Activated B cell treated with CpG ODN at 0.5 μM for 24 hours (primary cell): ENCODE measurements at regions not wholly inside any gene's neighbourhood (a gene's known extent, or its start where the extent isn't known, plus 50 kb on each side); places are given as distances from the start of the nearest gene placed in this dataset.
A peak's percentile ranks its signal among the peaks of the same experiment; 100 is the strongest.

Experiments
- ATAC-seq: fragments of 200-7000 bp; cut with Tn5 transposase; one replicate; pipeline ENCODE4 v1.10.0; 2021; ENCODE audit warnings: low read depth, mild to moderate bottlenecking, moderate library complexity
- CTCF ChIA-PET: fragments of 350-600 bp; sonication (Branson Sonifier 250); formaldehyde crosslinking; loops from one replicate; lab custom pipeline; 2021; ENCODE audit warnings: antibody characterized with exemption; lab: Charles Lee
- POLR2A ChIA-PET: fragments of 350-600 bp; sonication (Branson Sonifier 250); formaldehyde crosslinking; loops from one replicate; lab custom pipeline; 2021; ENCODE audit warnings: antibody characterized with exemption; lab: Charles Lee
- DNase-seq: peaks from one replicate; pipeline ENCODE4 v3.0.0; 2022
- H3K27ac Mint-ChIP-seq: one replicate; pipeline ENCODE4 v1.8.0; 2020; ENCODE audit warnings: mixed read lengths
- H3K27me3 Mint-ChIP-seq: one replicate; pipeline ENCODE4 v1.8.0; 2021; ENCODE audit warnings: mixed read lengths
- H3K36me3 Mint-ChIP-seq: one replicate; pipeline ENCODE4 v1.8.0; 2021; ENCODE audit warnings: low read depth, mixed read lengths
- H3K4me1 Mint-ChIP-seq: one replicate; pipeline ENCODE4 v1.8.0; 2021; ENCODE audit warnings: mixed read lengths
- H3K4me3 Mint-ChIP-seq: one replicate; pipeline ENCODE4 v1.8.0; 2020; ENCODE audit warnings: mild to moderate bottlenecking, mixed read lengths
- H3K9me3 Mint-ChIP-seq: one replicate; pipeline ENCODE4 v1.8.0; 2020; ENCODE audit warnings: mixed read lengths
- CTCF ChIP-seq: fragments of 200-600 bp; IDR thresholded peaks from one replicate; pipeline ENCODE4 v1.8.0; 2022; ENCODE audit warnings: antibody characterized with exemption, mild to moderate bottlenecking
- intact Hi-C: fragments of 100-400 bp; cut with micrococcal nuclease; formaldehyde crosslinking; loops from one replicate; pipeline ENCODE4 v1.15.1; 2024

GRCh38 chr6:132868057-132868456 lies 53.7 kb downstream of the RPS12 start:
- CTCF ChIA-PET, result no interaction called here
- TF ChIP-seq CTCF, result no peak
- peaks cover 11% of the 10 kb centered on the region for H3K27me3 Mint-ChIP-seq
- peaks cover under 1% of the 10 kb centered on the region for H3K4me1 Mint-ChIP-seq
- no peak overlapping the region for H3K27ac Mint-ChIP-seq
- no peaks in the 10 kb centered on the region for H3K36me3 Mint-ChIP-seq
- no peak overlapping the region for H3K4me3 Mint-ChIP-seq
- no peak for DNase-seq
- POLR2A ChIA-PET, result no interaction called here
- intact Hi-C loops, result no loop called here
- no peaks in the 10 kb centered on the region for H3K9me3 Mint-ChIP-seq
- ATAC-seq, result no peak

GRCh38 chr6:132872923-132873322 lies 58.6 kb downstream of the RPS12 start:
- no peak for DNase-seq
- CTCF ChIA-PET, result no interaction called here
- peaks cover 4% of the 10 kb centered on the region for H3K4me1 Mint-ChIP-seq
- ATAC-seq, result peak; percentile 73
- no peaks in the 10 kb centered on the region for H3K36me3 Mint-ChIP-seq
- POLR2A ChIA-PET, result interaction anchor here (0.6 kb wide), 1 partner anchor 58 kb away, joined by 3 read pairs; no protein-coding TSS in a partner anchor
- peaks cover 14% of the 10 kb centered on the region for H3K27me3 Mint-ChIP-seq
- intact Hi-C loops, result no loop called here
- H3K9me3 Mint-ChIP-seq, result peaks cover 7% of the 10 kb centered on the region
- H3K4me3 Mint-ChIP-seq, result no peak overlapping the region
- H3K27ac Mint-ChIP-seq, result no peak overlapping the region
- no peak for TF ChIP-seq CTCF

GRCh38 chr6:132877003-132877402 lies 62.6 kb downstream of the RPS12 start:
- TF ChIP-seq CTCF, result no peak
- ATAC-seq (no peak), DNase-seq (no peak)
- H3K4me3 Mint-ChIP-seq, result no peak overlapping the region
- no peak overlapping the region for H3K27ac Mint-ChIP-seq
- peaks cover 9% of the 10 kb centered on the region for H3K27me3 Mint-ChIP-seq
- intact Hi-C loops, result no loop called here
- H3K4me1 Mint-ChIP-seq, result peaks cover 4% of the 10 kb centered on the region
- peaks cover 7% of the 10 kb centered on the region for H3K9me3 Mint-ChIP-seq
- no peaks in the 10 kb centered on the region for H3K36me3 Mint-ChIP-seq
- POLR2A ChIA-PET, result no interaction called here
- CTCF ChIA-PET, result no interaction called here

GRCh38 chr6:132887204-132887603 lies 72.8 kb downstream of the RPS12 start:
- CTCF ChIA-PET, result no interaction called here
- no peak for DNase-seq
- H3K27ac Mint-ChIP-seq, result no peak overlapping the region

GRCh38 chr6:132888701-132889100 lies 74.3 kb downstream of the RPS12 start:
- intact Hi-C loops, result no loop called here
- H3K4me3 Mint-ChIP-seq, result no peak overlapping the region
- no peaks in the 10 kb centered on the region for H3K36me3 Mint-ChIP-seq
- ChIA-PET CTCF (no interaction called here), POLR2A (no interaction called here)
- DNase-seq (no peak), ATAC-seq (no peak)
- no peaks in the 10 kb centered on the region for H3K9me3 Mint-ChIP-seq
- H3K27ac Mint-ChIP-seq, result no peak overlapping the region
- peaks cover 16% of the 10 kb centered on the region for H3K27me3 Mint-ChIP-seq
- H3K4me1 Mint-ChIP-seq, result no peaks in the 10 kb centered on the region
- no peak for TF ChIP-seq CTCF

More at GRCh38 chr6:132887204-132887603, 72.8 kb downstream of the RPS12 start:
- H3K27me3 Mint-ChIP-seq, result peaks cover 16% of the 10 kb centered on the region
- TF ChIP-seq CTCF, result no peak
- H3K4me1 Mint-ChIP-seq, result no peaks in the 10 kb centered on the region
- POLR2A ChIA-PET, result no interaction called here
- intact Hi-C loops, result no loop called here
- no peak for ATAC-seq
- no peaks in the 10 kb centered on the region for H3K9me3 Mint-ChIP-seq
- no peaks in the 10 kb centered on the region for H3K36me3 Mint-ChIP-seq
- no peak overlapping the region for H3K4me3 Mint-ChIP-seq
